ENCODE measurements at regions not wholly inside any gene's neighbourhood (a gene's known extent, or its start where the extent isn't known, plus 50 kb on each side); places are given as distances from the start of the nearest gene placed in this dataset.
A peak's percentile ranks its signal among the peaks of the same experiment; 100 is the strongest.

DNA sequence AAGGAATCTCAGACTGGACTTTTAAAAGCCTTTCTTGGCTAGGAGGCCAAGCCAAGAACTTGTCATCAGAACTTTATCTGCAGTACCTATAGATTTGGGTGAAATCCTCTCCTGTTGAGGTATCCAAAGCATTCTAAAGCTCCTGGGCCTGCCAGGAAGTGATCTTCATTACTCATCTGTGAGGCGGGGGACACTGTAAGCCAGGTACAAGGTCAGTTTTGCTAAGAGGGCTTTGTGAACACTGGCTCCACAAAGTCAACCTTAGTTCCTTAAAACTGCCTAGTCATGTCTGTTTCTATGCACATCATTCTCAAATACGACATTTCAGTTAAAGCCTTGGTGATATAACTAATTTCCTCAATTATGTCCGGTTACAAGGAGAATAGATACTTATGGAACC, 236.7 kb downstream of the PIK3R1 start (continued):
- TF ChIP-seq ZNF644 (tag; IDR thresholded peaks at IDR 0.05; ENCODE audit: low read depth) = no peak
- TF ChIP-seq MAFK (IDR thresholded peaks at IDR 0.05; ENCODE audit: low read length) = peak; percentile 82
- TF ChIP-seq, protein P1, sequence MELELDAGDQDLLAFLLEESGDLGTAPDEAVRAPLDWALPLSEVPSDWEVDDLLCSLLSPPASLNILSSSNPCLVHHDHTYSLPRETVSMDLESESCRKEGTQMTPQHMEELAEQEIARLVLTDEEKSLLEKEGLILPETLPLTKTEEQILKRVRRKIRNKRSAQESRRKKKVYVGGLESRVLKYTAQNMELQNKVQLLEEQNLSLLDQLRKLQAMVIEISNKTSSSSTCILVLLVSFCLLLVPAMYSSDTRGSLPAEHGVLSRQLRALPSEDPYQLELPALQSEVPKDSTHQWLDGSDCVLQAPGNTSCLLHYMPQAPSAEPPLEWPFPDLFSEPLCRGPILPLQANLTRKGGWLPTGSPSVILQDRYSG (tag; conservative IDR thresholded peaks at IDR 0.05; ENCODE audit: low read depth) = peak; percentile 50; the same call in 1 of the 2 replicates
- TF ChIP-seq PBX2 (CRISPR knock-in tag; IDR thresholded peaks at IDR 0.05; ENCODE audit: low read depth) = no peak
- 0 out of 2 replicates have a peak, but pooled peaks have one; percentile 6 for TF ChIP-seq PBX2 (tag; conservative IDR thresholded peaks at IDR 0.05; ENCODE audit: low read depth)
- no peak for TF ChIP-seq RBBP5 (IDR thresholded peaks at IDR 0.05; ENCODE audit: borderline replicate concordance, insufficient read depth, low read length, poor library complexity, severe bottlenecking)
- no peak for TF ChIP-seq FOXP1 (CRISPR knock-in tag; IDR thresholded peaks at IDR 0.05)
- TF ChIP-seq, protein P2, sequence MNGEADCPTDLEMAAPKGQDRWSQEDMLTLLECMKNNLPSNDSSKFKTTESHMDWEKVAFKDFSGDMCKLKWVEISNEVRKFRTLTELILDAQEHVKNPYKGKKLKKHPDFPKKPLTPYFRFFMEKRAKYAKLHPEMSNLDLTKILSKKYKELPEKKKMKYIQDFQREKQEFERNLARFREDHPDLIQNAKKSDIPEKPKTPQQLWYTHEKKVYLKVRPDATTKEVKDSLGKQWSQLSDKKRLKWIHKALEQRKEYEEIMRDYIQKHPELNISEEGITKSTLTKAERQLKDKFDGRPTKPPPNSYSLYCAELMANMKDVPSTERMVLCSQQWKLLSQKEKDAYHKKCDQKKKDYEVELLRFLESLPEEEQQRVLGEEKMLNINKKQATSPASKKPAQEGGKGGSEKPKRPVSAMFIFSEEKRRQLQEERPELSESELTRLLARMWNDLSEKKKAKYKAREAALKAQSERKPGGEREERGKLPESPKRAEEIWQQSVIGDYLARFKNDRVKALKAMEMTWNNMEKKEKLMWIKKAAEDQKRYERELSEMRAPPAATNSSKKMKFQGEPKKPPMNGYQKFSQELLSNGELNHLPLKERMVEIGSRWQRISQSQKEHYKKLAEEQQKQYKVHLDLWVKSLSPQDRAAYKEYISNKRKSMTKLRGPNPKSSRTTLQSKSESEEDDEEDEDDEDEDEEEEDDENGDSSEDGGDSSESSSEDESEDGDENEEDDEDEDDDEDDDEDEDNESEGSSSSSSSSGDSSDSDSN (IDR thresholded peaks at IDR 0.05; ENCODE audit: borderline replicate concordance in 1 of 2, low read depth in 2 of 2, low read length in 2 of 2) = no peak
- TF ChIP-seq, protein P3, sequence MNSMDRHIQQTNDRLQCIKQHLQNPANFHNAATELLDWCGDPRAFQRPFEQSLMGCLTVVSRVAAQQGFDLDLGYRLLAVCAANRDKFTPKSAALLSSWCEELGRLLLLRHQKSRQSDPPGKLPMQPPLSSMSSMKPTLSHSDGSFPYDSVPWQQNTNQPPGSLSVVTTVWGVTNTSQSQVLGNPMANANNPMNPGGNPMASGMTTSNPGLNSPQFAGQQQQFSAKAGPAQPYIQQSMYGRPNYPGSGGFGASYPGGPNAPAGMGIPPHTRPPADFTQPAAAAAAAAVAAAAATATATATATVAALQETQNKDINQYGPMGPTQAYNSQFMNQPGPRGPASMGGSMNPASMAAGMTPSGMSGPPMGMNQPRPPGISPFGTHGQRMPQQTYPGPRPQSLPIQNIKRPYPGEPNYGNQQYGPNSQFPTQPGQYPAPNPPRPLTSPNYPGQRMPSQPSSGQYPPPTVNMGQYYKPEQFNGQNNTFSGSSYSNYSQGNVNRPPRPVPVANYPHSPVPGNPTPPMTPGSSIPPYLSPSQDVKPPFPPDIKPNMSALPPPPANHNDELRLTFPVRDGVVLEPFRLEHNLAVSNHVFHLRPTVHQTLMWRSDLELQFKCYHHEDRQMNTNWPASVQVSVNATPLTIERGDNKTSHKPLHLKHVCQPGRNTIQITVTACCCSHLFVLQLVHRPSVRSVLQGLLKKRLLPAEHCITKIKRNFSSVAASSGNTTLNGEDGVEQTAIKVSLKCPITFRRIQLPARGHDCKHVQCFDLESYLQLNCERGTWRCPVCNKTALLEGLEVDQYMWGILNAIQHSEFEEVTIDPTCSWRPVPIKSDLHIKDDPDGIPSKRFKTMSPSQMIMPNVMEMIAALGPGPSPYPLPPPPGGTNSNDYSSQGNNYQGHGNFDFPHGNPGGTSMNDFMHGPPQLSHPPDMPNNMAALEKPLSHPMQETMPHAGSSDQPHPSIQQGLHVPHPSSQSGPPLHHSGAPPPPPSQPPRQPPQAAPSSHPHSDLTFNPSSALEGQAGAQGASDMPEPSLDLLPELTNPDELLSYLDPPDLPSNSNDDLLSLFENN (IDR thresholded peaks at IDR 0.05; ENCODE audit: low read depth in 2 of 2, low read length in 2 of 2) = no peak
- no peak for TF ChIP-seq FOXA3 (CRISPR knock-in tag; conservative IDR thresholded peaks at IDR 0.05 in 1 of 2, IDR thresholded peaks at IDR 0.05 in 1 of 2)
- TF ChIP-seq ZBTB7A (IDR thresholded peaks at IDR 0.05; ENCODE audit: borderline replicate concordance, control insufficient read depth, low read depth, low read length) = no peak
- TF ChIP-seq ARID1B (IDR thresholded peaks at IDR 0.05) = peak; percentile 42
- TF ChIP-seq DDX20 (tag; IDR thresholded peaks at IDR 0.05; ENCODE audit: low read depth) = no peak
- no peak for TF ChIP-seq IFI16 (CRISPR knock-in tag; IDR thresholded peaks at IDR 0.05)
- no peak for TF ChIP-seq ZNF695 (CRISPR knock-in tag; IDR thresholded peaks at IDR 0.05)
- TF ChIP-seq ZNF398 (CRISPR knock-in tag; IDR thresholded peaks at IDR 0.05) = no peak

Data from K562 (cell line).